Panc1 (cell line): ENCODE measurements at regions not wholly inside any gene's neighbourhood (a gene's known extent, or its start where the extent isn't known, plus 50 kb on each side); places are given as distances from the start of the nearest gene placed in this dataset.

Source experiments
- CTCF ChIP-seq: fragments of 450-650 bp; IDR thresholded peaks from 2 replicates; pipeline ENCODE4 v1.5.1; 2017; ENCODE audit warnings: mild to moderate bottlenecking
- POLR2AphosphoS5 ChIP-seq: IDR thresholded peaks from 2 replicates; pipeline ENCODE4 v1.6.1; 2012; ENCODE audit warnings: mild to moderate bottlenecking, low read depth, low read length, moderate library complexity
- SIN3A ChIP-seq: IDR thresholded peaks from 2 replicates; pipeline ENCODE4 v1.6.1; 2012; ENCODE audit warnings: low read depth, mild to moderate bottlenecking, low read length, moderate library complexity, borderline replicate concordance; ENCODE audit not compliant: insufficient read depth

DNA sequence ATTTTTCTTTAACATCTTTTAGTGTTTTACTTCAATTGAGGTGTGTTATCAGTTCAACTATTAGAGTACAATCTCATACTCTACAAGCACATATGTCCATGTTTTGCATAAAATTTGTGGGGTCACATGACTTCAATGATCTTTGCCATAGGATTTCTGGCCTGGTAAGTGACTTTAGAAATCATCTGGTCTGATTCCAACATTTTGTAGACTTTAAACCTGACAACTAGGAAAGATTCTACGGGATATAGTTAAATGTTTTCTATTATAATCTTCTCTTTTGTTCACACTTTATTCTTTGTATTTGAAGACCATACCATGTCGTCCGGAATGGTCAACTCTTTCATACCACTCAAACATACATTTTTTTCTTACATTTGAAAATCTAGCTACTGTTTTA lies 62.0 kb upstream of the NEUROD1 start:
- TF ChIP-seq CTCF (no peak), POLR2AphosphoS5 (no peak), SIN3A (no peak)
